ENCODE measurements at regions not wholly inside any gene's neighbourhood (a gene's known extent, or its start where the extent isn't known, plus 50 kb on each side); places are given as distances from the start of the nearest gene placed in this dataset.
"Not testable (repeated sequence)": the region's sequence is repeated elsewhere in the genome, so short reads cannot be mapped to it uniquely, and the experiment has no call there.

GRCh38 chr5:101306391-101307137 is 403.5 kb upstream of the ST8SIA4 start:
- no peak for DNase-seq

GRCh38 chr5:101296477-101296876 is 393.4 kb upstream of the ST8SIA4 start:
- no peak for DNase-seq

GRCh38 chr5:101292199-101292598 is 389.1 kb upstream of the ST8SIA4 start:
- DNase-seq: no peak

GRCh38 chr5:101290761-101291160 is 387.7 kb upstream of the ST8SIA4 start:
- DNase-seq: not testable (repeated sequence)

- DNase-seq: no peak
Observed at GRCh38 chr5:101288633-101289032, 385.6 kb upstream of the ST8SIA4 start.

GRCh38 chr5:101284736-101285375 is 381.8 kb upstream of the ST8SIA4 start:
- DNase-seq: no peak

- DNase-seq: not testable (repeated sequence)
Observed at GRCh38 chr5:101283938-101284337, 380.9 kb upstream of the ST8SIA4 start.

GRCh38 chr5:101278917-101279316 is 375.8 kb upstream of the ST8SIA4 start:
- no peak for DNase-seq

GRCh38 chr5:101278011-101278687 is 375.1 kb upstream of the ST8SIA4 start:
- DNase-seq: no peak

- DNase-seq: no peak
Observed at GRCh38 chr5:101271945-101272344, 368.9 kb upstream of the ST8SIA4 start.

- no peak for DNase-seq
Observed at GRCh38 chr5:101271416-101271815, 368.3 kb upstream of the ST8SIA4 start.

- no peak for DNase-seq
Observed at GRCh38 chr5:101260857-101261256, 357.8 kb upstream of the ST8SIA4 start.

- DNase-seq: no peak
Observed at GRCh38 chr5:101253096-101253495, 350.0 kb upstream of the ST8SIA4 start.

- no peak for DNase-seq
Observed at GRCh38 chr5:101244621-101245020, 341.5 kb upstream of the ST8SIA4 start.

GRCh38 chr5:101212942-101213514 is 309.9 kb upstream of the ST8SIA4 start:
- no peak for DNase-seq

GRCh38 chr5:101206534-101206933 is 303.5 kb upstream of the ST8SIA4 start:
- no peak for DNase-seq

GRCh38 chr5:101205065-101205464 is 302.0 kb upstream of the ST8SIA4 start:
- DNase-seq: not testable (repeated sequence)

- not testable (repeated sequence) for DNase-seq
Observed at GRCh38 chr5:101180365-101180764, 277.3 kb upstream of the ST8SIA4 start.

GRCh38 chr5:101176605-101177004 is 273.5 kb upstream of the ST8SIA4 start:
- no peak for DNase-seq

GRCh38 chr5:101174981-101175380 is 271.9 kb upstream of the ST8SIA4 start:
- no peak for DNase-seq

GRCh38 chr5:101163088-101163487 is 260.0 kb upstream of the ST8SIA4 start:
- DNase-seq: no peak

GRCh38 chr5:101160002-101160401 is 256.9 kb upstream of the ST8SIA4 start:
- no peak for DNase-seq

GRCh38 chr5:101159006-101159405 is 255.9 kb upstream of the ST8SIA4 start:
- DNase-seq: no peak

- DNase-seq: no peak
Observed at GRCh38 chr5:101153526-101153925, 250.4 kb upstream of the ST8SIA4 start.

Measured in GF-D8 (cell line).